ENCODE measurements at regions not wholly inside any gene's neighbourhood (a gene's known extent, or its start where the extent isn't known, plus 50 kb on each side); places are given as distances from the start of the nearest gene placed in this dataset.

DNA sequence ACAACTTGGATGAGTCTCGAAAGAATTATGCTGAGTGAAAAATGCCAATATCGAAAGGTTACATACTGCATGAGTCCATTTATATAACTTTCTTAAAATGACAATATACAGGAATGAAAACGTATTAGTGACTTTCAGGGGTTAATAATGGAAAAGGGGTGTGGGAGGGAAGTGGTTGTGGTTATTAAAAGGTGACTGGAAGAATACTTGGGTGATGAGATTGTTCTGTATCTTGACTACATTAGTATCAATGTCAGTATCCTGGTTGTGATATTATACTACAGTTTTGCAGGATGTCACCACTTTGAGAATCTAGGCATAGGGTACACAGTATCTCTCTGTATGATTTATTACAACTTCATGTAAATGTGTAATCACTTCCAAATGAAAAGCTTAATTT, 204.5 kb downstream of the DTHD1 start:
- TF ChIP-seq, protein P1, sequence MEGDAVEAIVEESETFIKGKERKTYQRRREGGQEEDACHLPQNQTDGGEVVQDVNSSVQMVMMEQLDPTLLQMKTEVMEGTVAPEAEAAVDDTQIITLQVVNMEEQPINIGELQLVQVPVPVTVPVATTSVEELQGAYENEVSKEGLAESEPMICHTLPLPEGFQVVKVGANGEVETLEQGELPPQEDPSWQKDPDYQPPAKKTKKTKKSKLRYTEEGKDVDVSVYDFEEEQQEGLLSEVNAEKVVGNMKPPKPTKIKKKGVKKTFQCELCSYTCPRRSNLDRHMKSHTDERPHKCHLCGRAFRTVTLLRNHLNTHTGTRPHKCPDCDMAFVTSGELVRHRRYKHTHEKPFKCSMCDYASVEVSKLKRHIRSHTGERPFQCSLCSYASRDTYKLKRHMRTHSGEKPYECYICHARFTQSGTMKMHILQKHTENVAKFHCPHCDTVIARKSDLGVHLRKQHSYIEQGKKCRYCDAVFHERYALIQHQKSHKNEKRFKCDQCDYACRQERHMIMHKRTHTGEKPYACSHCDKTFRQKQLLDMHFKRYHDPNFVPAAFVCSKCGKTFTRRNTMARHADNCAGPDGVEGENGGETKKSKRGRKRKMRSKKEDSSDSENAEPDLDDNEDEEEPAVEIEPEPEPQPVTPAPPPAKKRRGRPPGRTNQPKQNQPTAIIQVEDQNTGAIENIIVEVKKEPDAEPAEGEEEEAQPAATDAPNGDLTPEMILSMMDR (IDR thresholded peaks at IDR 0.05; ENCODE audit: borderline replicate concordance, extremely low read depth, low read length, poor library complexity, severe bottlenecking), result no peak
- no peak for TF ChIP-seq EZH2 (IDR thresholded peaks at IDR 0.05; ENCODE audit: borderline replicate concordance, low read depth, low read length, severe bottlenecking)
